BJ (cell line): ENCODE measurements at regions not wholly inside any gene's neighbourhood (a gene's known extent, or its start where the extent isn't known, plus 50 kb on each side); places are given as distances from the start of the nearest gene placed in this dataset.

Experiments
- CTCF ChIA-PET: fragments of 350-600 bp; formaldehyde crosslinking; extraction: SDS; loops from one replicate; lab custom pipeline; 2021; ENCODE audit warnings: antibody characterized with exemption, inconsistent platforms; lab: Yijun Ruan, JAX
- POLR2A ChIA-PET: fragments of 300-600 bp; sonication (Branson Sonifier 250); formaldehyde crosslinking; extraction: SDS; loops from one replicate; lab custom pipeline; 2021; ENCODE audit warnings: antibody characterized with exemption; lab: Charles Lee
- DNase-seq: peaks from one replicate; pipeline ENCODE4 v3.0.0-alpha.2; 2011; ENCODE audit warnings: low read depth
- H3K27me3 ChIP-seq: 2 replicates; pipeline ENCODE4 v1.6.0; 2011; ENCODE audit warnings: low read length; ENCODE audit not compliant: control insufficient read depth, insufficient read depth
- H3K36me3 ChIP-seq: 2 replicates; pipeline ENCODE4 v1.5.1; 2011; ENCODE audit warnings: low read length; ENCODE audit not compliant: control insufficient read depth, insufficient read depth
- H3K4me3 ChIP-seq: 2 replicates; pipeline ENCODE4 v1.5.1; 2011; ENCODE audit warnings: low read depth, mild to moderate bottlenecking, control low read depth, low read length
- CTCF ChIP-seq: IDR thresholded peaks from 2 replicates; pipeline ENCODE4 v1.5.1; 2011; ENCODE audit warnings: low read depth, mild to moderate bottlenecking, control low read depth, inconsistent platforms, low read length, moderate library complexity; ENCODE audit not compliant: insufficient read depth

- Histone ChIP-seq H3K4me3 (no peak overlapping the region), H3K36me3 (no peaks in the 10 kb centered on the region), H3K27me3 (no peaks in the 10 kb centered on the region)
- DNase-seq: no peak
- ChIA-PET CTCF (interaction anchor here (0.8 to 1.1 kb wide), 2 partner anchors 10 to 13 kb away, joined by 3 read pairs; no protein-coding TSS in a partner anchor), POLR2A (interaction anchor here (0.6 to 0.7 kb wide), 2 partner anchors 17 to 737 kb away, joined by 3 to 4 read pairs; no protein-coding TSS in a partner anchor)
- TF ChIP-seq CTCF: no peak
Measured at GRCh38 chr13:76148374-76148773, 512.2 kb downstream of the LMO7 start.

- Histone ChIP-seq H3K36me3 (no peaks in the 10 kb centered on the region), H3K4me3 (no peak overlapping the region), H3K27me3 (no peaks in the 10 kb centered on the region)
- CTCF ChIA-PET: no interaction called here
- POLR2A ChIA-PET: no interaction called here
- TF ChIP-seq CTCF: no peak
- no peak for DNase-seq
Measured at GRCh38 chr13:76132532-76132931, 496.4 kb downstream of the LMO7 start.

GRCh38 chr13:76131551-76131950 lies 495.4 kb downstream of the LMO7 start:
- Histone ChIP-seq H3K27me3 (no peaks in the 10 kb centered on the region), H3K4me3 (no peak overlapping the region), H3K36me3 (no peaks in the 10 kb centered on the region)
- no peak for TF ChIP-seq CTCF
- no peak for DNase-seq
- CTCF ChIA-PET: no interaction called here
- POLR2A ChIA-PET: interaction anchor here (0.9 kb wide), 1 partner anchor 17 kb away, joined by 4 read pairs; no protein-coding TSS in a partner anchor

GRCh38 chr13:76129305-76130000 lies 493.3 kb downstream of the LMO7 start:
- no peak for DNase-seq
- no peak overlapping the region for H3K4me3 ChIP-seq
- CTCF ChIA-PET: interaction anchor here (1.4 kb wide), 1 partner anchor 10 kb away, joined by 3 read pairs; no protein-coding TSS in a partner anchor
- H3K36me3 ChIP-seq: no peaks in the 10 kb centered on the region
- H3K27me3 ChIP-seq: no peaks in the 10 kb centered on the region
- POLR2A ChIA-PET: no interaction called here
- TF ChIP-seq CTCF: no peak

- ChIA-PET CTCF (no interaction called here), POLR2A (no interaction called here)
- TF ChIP-seq CTCF: no peak
- DNase-seq: no peak
- H3K36me3 ChIP-seq: no peaks in the 10 kb centered on the region
- H3K4me3 ChIP-seq: no peak overlapping the region
- no peaks in the 10 kb centered on the region for H3K27me3 ChIP-seq
Measured at GRCh38 chr13:76127922-76128321, 491.8 kb downstream of the LMO7 start.
